ENCODE measurements at regions not wholly inside any gene's neighbourhood (a gene's known extent, or its start where the extent isn't known, plus 50 kb on each side); places are given as distances from the start of the nearest gene placed in this dataset.
"Not testable (repeated sequence)": the region's sequence is repeated elsewhere in the genome, so short reads cannot be mapped to it uniquely, and the experiment has no call there.

DNA sequence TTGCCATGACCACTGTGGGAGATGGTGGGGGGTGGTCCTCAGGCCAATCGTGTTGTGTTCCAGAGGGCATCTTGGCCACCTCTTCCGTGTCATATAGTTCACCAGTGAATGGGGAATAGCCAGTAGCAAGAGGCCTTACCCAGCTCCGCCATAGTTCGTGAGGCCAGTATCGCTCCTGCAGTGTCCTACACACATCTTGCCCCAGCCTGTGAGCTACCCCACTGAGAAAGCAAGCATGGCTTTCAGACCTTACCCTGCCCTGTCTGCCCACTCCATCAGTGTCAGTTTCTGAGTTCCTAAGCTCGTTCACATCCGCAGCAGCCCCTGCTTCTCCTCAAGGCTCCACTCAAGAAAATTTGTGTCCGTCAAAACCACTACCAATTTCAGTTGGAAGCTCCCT, 586.0 kb upstream of the PABPC5 start:
- H3K36me3 ChIP-seq (ENCODE audit: control insufficient read depth, insufficient read depth, low read length); POLR2A ChIA-PET (ENCODE audit: unreplicated experiment); H3K27ac ChIP-seq (ENCODE audit: insufficient read depth, low read length); in situ Hi-C loops (cut with MboI; ENCODE audit: low sequenced_read_pairs); H2AK5ac ChIP-seq (ENCODE audit: low read depth, low read length); H3K18ac ChIP-seq (ENCODE audit: low read depth, low read length); H3K79me1 ChIP-seq (ENCODE audit: low read depth in 1 of 2, low read length in 2 of 2); DNase-seq; H3K14ac ChIP-seq (replicated peaks; ENCODE audit: low read depth, low read length); H2BK5ac ChIP-seq (ENCODE audit: low read depth, low read length, poor library complexity, severe bottlenecking); CTCF ChIA-PET; BruUV-seq (replicated peaks); H3K27me3 ChIP-seq (ENCODE audit: control insufficient read depth, insufficient read depth, low read length); intact Hi-C loops (cut with micrococcal nuclease); H2BK15ac ChIP-seq (ENCODE audit: low read depth, low read length); H3K9ac ChIP-seq (ENCODE audit: low read depth, low read length); H2AFZ ChIP-seq (replicated peaks; ENCODE audit: low read length, poor library complexity); H3K9me3 ChIP-seq (ENCODE audit: control insufficient read depth, insufficient read depth, low read length); H3K9me1 ChIP-seq (ENCODE audit: insufficient read depth, low read length); H2AK9ac ChIP-seq (replicated peaks; ENCODE audit: low read depth, low read length, poor library complexity); H3K23ac ChIP-seq (ENCODE audit: low read depth, low read length); H3K4me3 ChIP-seq (ENCODE audit: insufficient read depth, low read depth, low read length); H3K56ac ChIP-seq (ENCODE audit: extremely low read depth, insufficient read depth, low read length); H3K4me1 ChIP-seq (ENCODE audit: control insufficient read depth, insufficient read depth, low read length); H3K4ac ChIP-seq (ENCODE audit: low read depth, low read length); H4K8ac ChIP-seq (ENCODE audit: low read depth in 2 of 2, low read length in 2 of 2); H3K4me2 ChIP-seq (ENCODE audit: low read depth, low read length); dilution Hi-C loops (cut with HindIII; ENCODE audit: low sequenced_read_pairs, unreplicated experiment); ATAC-seq (ENCODE audit: low read depth); H2BK20ac ChIP-seq (ENCODE audit: low read depth, low read length); H4K5ac ChIP-seq (ENCODE audit: low read depth, low read length); H2BK120ac ChIP-seq (ENCODE audit: low read depth, low read length); H4K91ac ChIP-seq (ENCODE audit: insufficient read depth, low read depth, low read length); H4K20me1 ChIP-seq (ENCODE audit: insufficient read depth, low read length): not testable (repeated sequence)
- WGBS, 2 experiments (ENCODE audit: extremely low coverage in 2 of 2, insufficient read length in 1 of 2), result 87% methylated on average over 3 of the region's 8 CpGs; no CpG with 5 or more reads in 1 of the 2 experiments
